Testis (tissue), 2 donors: ENCODE measurements at regions not wholly inside any gene's neighbourhood (a gene's known extent, or its start where the extent isn't known, plus 50 kb on each side); places are given as distances from the start of the nearest gene placed in this dataset.

Source experiments
- CTCF ChIP-seq, 3 experiments: fragments of 450-650 bp in 2 of 3; fragments of 200-600 bp in 1 of 3; sonication (generic) in 1 of 3; IDR thresholded peaks; one replicate each; pipeline ENCODE4 v1.5.1; 2016 to 2019; ENCODE audit warnings: antibody characterized with exemption in 3 of 3, mild to moderate bottlenecking in 2 of 3, moderate library complexity in 1 of 3
- POLR2A ChIP-seq: fragments of 450-650 bp; IDR thresholded peaks from one replicate; pipeline ENCODE4 v1.6.1; 2017; ENCODE audit warnings: antibody characterized with exemption, mild to moderate bottlenecking, moderate library complexity

GRCh38 chr2:52139241-52139640 lies 1107.3 kb upstream of the NRXN1 start:
- TF ChIP-seq CTCF (IDR thresholded peaks at IDR 0.05): no peak
- TF ChIP-seq POLR2A: no peak
